A673 (cell line): ENCODE measurements at regions not wholly inside any gene's neighbourhood (a gene's known extent, or its start where the extent isn't known, plus 50 kb on each side); places are given as distances from the start of the nearest gene placed in this dataset.

Source experiments
- EZH2 ChIP-seq: fragments of 200-600 bp; sonication (generic); IDR thresholded peaks from 2 replicates; pipeline ENCODE4 v1.6.1; 2017; ENCODE audit warnings: borderline replicate concordance, low read depth, mild to moderate bottlenecking, mixed read lengths, antibody characterized with exemption, low read length; ENCODE audit not compliant: poor library complexity, severe bottlenecking
- TF ChIP-seq, protein P1 (sequence below): fragments of 300-800, 200-600 bp; sonication (generic); conservative IDR thresholded peaks from 2 replicates; pipeline ENCODE4 v1.5.1; 2017; ENCODE audit warnings: low read depth, mild to moderate bottlenecking, antibody characterized with exemption, low read length, moderate library complexity, mixed read lengths

DNA sequence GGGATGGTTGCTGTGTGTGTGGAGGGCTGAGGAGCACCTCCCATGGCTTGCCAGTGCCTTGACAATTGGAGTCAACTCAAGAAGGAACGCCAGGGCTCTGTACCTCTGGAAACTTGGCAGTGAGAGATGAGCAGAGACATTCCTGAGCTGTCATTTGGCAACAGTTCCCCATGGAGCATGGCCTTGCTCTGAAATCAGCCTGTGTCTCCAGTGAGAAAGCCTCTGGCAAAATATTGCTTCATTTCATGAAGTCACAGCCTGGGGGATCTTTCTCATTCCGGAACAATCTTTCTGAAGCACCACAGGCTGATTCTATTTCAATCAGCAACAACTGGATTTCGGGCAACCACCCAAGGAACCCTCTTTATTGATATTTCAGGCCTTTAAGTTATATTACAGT, 52.2 kb upstream of the FNDC1 start:
- TF ChIP-seq, protein P1, sequence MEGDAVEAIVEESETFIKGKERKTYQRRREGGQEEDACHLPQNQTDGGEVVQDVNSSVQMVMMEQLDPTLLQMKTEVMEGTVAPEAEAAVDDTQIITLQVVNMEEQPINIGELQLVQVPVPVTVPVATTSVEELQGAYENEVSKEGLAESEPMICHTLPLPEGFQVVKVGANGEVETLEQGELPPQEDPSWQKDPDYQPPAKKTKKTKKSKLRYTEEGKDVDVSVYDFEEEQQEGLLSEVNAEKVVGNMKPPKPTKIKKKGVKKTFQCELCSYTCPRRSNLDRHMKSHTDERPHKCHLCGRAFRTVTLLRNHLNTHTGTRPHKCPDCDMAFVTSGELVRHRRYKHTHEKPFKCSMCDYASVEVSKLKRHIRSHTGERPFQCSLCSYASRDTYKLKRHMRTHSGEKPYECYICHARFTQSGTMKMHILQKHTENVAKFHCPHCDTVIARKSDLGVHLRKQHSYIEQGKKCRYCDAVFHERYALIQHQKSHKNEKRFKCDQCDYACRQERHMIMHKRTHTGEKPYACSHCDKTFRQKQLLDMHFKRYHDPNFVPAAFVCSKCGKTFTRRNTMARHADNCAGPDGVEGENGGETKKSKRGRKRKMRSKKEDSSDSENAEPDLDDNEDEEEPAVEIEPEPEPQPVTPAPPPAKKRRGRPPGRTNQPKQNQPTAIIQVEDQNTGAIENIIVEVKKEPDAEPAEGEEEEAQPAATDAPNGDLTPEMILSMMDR: no peak
- no peak for TF ChIP-seq EZH2
